Activated CD4-positive, alpha-beta memory T cell treated with anti-CD3 and anti-CD28 coated beads for 36 hours (primary cell): ENCODE measurements at regions not wholly inside any gene's neighbourhood (a gene's known extent, or its start where the extent isn't known, plus 50 kb on each side); places are given as distances from the start of the nearest gene placed in this dataset.

Experiments
- CTCF ChIA-PET: fragments of 350-600 bp; sonication (Branson Sonifier 250); formaldehyde crosslinking; loops from one replicate; lab custom pipeline; 2021; ENCODE audit warnings: antibody characterized with exemption, inconsistent platforms; lab: Charles Lee
- POLR2A ChIA-PET: fragments of 350-600 bp; sonication (Branson Sonifier 250); formaldehyde crosslinking; loops from one replicate; lab custom pipeline; 2021; ENCODE audit warnings: antibody characterized with exemption; lab: Charles Lee
- DNase-seq: peaks from one replicate; pipeline ENCODE4 v3.0.0-alpha.2; 2020
- H3K27ac Mint-ChIP-seq: one replicate; pipeline ENCODE4 v1.8.0; 2021; ENCODE audit warnings: mixed read lengths
- H3K27me3 Mint-ChIP-seq: one replicate; pipeline ENCODE4 v1.8.0; 2021; ENCODE audit warnings: mixed read lengths
- H3K36me3 Mint-ChIP-seq: one replicate; pipeline ENCODE4 v1.8.0; 2021; ENCODE audit warnings: mixed read lengths
- H3K4me1 Mint-ChIP-seq: one replicate; pipeline ENCODE4 v1.8.0; 2021; ENCODE audit warnings: low read depth, mixed read lengths
- H3K4me3 Mint-ChIP-seq: one replicate; pipeline ENCODE4 v1.8.0; 2021; ENCODE audit warnings: mild to moderate bottlenecking, mixed read lengths
- H3K9me3 Mint-ChIP-seq: one replicate; pipeline ENCODE4 v1.8.0; 2021; ENCODE audit warnings: mixed read lengths
- intact Hi-C: fragments of 100-400 bp; cut with micrococcal nuclease; formaldehyde crosslinking; loops from one replicate; pipeline ENCODE4 v1.15.1; 2023

DNA sequence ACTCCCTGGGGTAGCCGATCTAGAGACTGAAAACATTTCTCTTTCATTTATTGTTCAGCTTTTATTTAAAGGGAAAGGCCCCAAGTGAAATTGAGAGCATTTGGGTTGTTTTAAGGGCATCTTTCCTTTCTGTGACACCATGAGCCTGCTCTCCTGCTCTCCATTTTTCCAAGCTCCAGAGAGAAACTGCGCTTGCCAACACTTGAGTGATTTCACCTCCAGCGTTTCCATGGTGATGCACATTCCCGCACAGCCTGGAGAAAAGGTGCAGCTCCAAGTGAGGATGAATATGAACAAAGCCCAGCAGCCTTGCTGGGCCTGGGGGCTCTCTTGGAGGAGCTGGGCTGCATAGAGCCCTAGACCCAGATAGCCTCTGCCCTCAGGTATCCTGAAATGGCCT lies 159.2 kb upstream of the PPP2R3A start:
- intact Hi-C loops, result no loop called here
- no peak overlapping the region for H3K4me3 Mint-ChIP-seq
- H3K27ac Mint-ChIP-seq, result no peak overlapping the region
- ChIA-PET CTCF (no interaction called here), POLR2A (no interaction called here)
- H3K36me3 Mint-ChIP-seq, result no peaks in the 10 kb centered on the region
- no peaks in the 10 kb centered on the region for H3K9me3 Mint-ChIP-seq
- H3K4me1 Mint-ChIP-seq, result no peaks in the 10 kb centered on the region
- no peaks in the 10 kb centered on the region for H3K27me3 Mint-ChIP-seq
- no peak for DNase-seq

DNA sequence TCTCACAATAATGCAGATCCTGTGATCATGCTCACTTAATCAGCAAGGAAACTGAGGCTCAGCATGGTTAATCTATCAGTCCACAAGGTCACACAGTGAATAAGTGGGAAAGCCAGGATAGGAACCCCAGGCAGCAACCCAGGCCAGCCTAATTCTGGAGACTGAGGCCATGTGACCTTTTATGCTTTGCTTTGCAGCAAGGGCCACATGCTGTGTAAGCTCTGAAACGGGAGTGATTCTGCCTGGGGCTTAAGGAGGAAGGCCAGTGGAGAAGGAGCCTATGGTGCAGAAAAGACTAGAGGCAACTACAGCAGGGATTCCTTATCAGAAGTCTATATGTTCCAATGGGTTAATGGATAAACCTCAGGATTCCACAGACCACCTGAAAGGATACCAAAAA lies 157.6 kb upstream of the PPP2R3A start:
- CTCF ChIA-PET, result no interaction called here
- intact Hi-C loops, result no loop called here
- H3K9me3 Mint-ChIP-seq, result no peaks in the 10 kb centered on the region
- H3K27ac Mint-ChIP-seq, result no peak overlapping the region
- no peaks in the 10 kb centered on the region for H3K4me1 Mint-ChIP-seq
- no peaks in the 10 kb centered on the region for H3K36me3 Mint-ChIP-seq
- H3K4me3 Mint-ChIP-seq, result no peak overlapping the region
- POLR2A ChIA-PET, result no interaction called here
- DNase-seq, result no peak
- H3K27me3 Mint-ChIP-seq, result no peaks in the 10 kb centered on the region

DNA sequence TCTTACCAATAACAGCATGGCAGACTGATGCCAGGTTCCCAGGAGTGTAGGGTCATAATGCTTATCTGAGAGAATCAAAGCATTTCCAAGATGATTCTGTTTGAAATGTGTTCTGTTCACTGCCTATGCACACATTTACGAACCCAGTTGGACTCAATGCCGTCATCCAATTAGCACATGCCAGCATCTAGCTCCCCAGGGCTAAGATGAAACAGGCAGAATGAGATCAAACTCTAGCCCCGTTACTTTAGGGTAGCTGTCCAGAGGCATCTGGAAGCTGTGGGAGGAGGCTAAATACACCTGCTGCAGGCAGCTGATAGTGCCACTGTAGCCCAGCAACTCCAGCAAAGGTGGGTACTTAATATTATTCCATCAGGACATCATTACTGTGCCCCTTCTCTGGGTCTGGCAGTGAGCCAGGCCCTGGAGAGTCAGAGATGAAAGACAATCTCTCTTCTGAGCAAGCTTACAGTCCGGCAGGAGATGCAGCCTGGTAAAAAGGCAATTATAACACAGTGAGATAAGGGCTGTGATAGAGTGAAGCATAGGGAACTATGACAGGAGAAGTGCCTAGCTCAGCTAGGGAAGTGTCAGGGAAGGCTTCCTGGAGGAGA lies 156.4 kb upstream of the PPP2R3A start:
- CTCF ChIA-PET, result no interaction called here
- Mint-ChIP-seq H3K4me1 (no peaks in the 10 kb centered on the region), H3K4me3 (no peak overlapping the region), H3K27me3 (no peaks in the 10 kb centered on the region), H3K36me3 (no peaks in the 10 kb centered on the region), H3K27ac (no peak overlapping the region), H3K9me3 (no peaks in the 10 kb centered on the region)
- POLR2A ChIA-PET, result no interaction called here
- intact Hi-C loops, result no loop called here
- no peak for DNase-seq

DNA sequence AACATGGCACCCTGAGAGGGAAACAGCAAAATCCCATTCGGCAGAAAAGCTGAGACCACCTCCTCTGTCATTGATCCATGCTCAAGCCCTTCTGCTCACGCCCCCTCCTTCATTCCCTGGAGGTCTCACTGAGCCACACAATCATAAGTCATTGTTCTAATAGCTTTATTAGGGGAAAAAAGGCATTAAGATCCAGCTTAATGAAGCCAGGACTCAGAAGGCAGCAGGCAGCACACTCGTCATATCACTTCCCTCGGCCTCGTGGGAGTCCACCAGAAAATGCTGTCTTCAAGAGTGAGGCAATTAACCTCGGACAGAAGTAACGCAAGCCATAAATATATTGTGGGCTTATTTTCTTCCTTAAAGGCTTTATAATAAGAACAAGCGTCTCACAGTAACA lies 153.9 kb upstream of the PPP2R3A start:
- H3K36me3 Mint-ChIP-seq, result no peaks in the 10 kb centered on the region
- no peaks in the 10 kb centered on the region for H3K4me1 Mint-ChIP-seq
- H3K9me3 Mint-ChIP-seq, result no peaks in the 10 kb centered on the region
- no peak overlapping the region for H3K27ac Mint-ChIP-seq
- no peaks in the 10 kb centered on the region for H3K27me3 Mint-ChIP-seq
- CTCF ChIA-PET, result no interaction called here
- no peak overlapping the region for H3K4me3 Mint-ChIP-seq
- POLR2A ChIA-PET, result no interaction called here
- intact Hi-C loops, result no loop called here
- DNase-seq, result no peak

DNA sequence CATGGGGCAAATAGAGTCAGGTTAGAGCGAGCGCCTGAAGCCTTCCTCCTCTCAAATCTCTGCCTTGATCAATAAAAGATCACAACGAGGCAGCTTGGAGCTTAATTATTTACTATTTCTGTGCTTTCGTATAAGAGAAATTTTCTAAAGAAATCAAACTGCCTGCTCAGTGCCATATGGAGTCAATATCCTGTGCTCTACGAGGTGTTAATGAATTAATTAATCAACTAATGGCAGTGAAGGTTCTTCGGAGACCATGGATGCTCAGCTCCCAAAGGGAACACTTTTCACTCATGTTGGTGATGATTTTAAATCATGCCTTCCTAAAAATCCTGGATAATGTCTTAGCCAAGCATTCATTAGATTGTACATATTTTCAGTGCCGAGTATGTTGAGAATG lies 153.5 kb upstream of the PPP2R3A start:
- ChIA-PET POLR2A (no interaction called here), CTCF (no interaction called here)
- Mint-ChIP-seq H3K36me3 (no peaks in the 10 kb centered on the region), H3K27ac (no peak overlapping the region), H3K27me3 (no peaks in the 10 kb centered on the region), H3K4me1 (no peaks in the 10 kb centered on the region), H3K9me3 (no peaks in the 10 kb centered on the region), H3K4me3 (no peak overlapping the region)
- DNase-seq, result no peak
- intact Hi-C loops, result no loop called here

DNA sequence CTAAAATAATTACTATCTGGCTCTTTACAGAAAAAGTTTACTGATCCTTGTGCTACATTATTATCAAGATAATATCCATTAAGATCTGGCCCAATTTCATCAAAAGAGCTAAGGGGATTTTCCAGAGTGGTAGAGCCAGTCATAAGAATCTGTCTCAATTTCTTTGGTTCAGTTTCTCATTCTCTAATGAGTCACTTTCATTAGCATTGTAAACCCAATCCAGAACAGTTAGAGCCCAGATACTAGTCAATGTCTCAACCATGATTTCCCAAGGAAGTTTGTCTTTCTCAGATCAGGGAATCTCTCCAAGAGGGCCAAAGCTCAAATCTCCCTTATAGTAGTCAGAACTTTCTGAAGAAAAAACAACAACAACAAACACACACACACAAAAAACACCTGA lies 131.1 kb upstream of the PPP2R3A start:
- POLR2A ChIA-PET, result no interaction called here
- H3K4me3 Mint-ChIP-seq, result no peak overlapping the region
- no peak for DNase-seq
- H3K27ac Mint-ChIP-seq, result no peak overlapping the region
- no peaks in the 10 kb centered on the region for H3K27me3 Mint-ChIP-seq
- H3K9me3 Mint-ChIP-seq, result no peaks in the 10 kb centered on the region
- no peaks in the 10 kb centered on the region for H3K4me1 Mint-ChIP-seq
- H3K36me3 Mint-ChIP-seq, result no peaks in the 10 kb centered on the region
- intact Hi-C loops, result no loop called here
- CTCF ChIA-PET, result no interaction called here

DNA sequence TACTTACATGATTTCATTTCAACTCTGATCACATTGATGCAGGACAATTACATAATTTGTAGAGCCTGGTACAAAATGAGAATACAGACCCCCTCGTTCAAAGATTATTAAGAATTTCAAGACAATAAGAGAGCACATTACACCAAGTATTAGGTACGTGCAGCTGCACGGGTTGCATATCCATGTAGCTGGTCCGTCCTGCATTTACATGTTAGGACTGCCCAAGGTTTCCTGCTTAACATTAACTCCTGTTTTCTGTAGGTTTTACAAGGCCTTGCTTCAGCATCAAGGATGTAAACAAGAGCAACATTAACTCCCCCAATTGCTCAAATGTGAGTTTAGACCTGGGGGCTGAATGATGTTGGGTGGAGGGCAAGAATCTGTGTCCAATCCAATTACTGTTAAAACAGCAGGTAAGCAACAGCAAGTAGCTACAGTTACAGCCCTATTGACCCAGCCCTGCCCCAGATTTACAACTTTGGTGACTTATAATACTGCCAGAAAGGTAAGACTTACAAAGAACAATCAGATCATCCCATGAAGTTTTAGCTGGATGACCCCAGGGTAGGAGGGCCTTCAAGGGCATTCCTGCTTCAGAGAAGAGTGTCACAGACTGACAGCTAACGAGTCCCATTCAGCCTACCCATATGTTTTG lies 127.4 kb upstream of the PPP2R3A start:
- no peaks in the 10 kb centered on the region for H3K36me3 Mint-ChIP-seq
- POLR2A ChIA-PET, result no interaction called here
- CTCF ChIA-PET, result interaction anchor here (0.6 kb wide), 1 partner anchor 1923 kb away, joined by 3 read pairs; no protein-coding TSS in a partner anchor
- H3K4me3 Mint-ChIP-seq, result no peak overlapping the region
- H3K27me3 Mint-ChIP-seq, result no peaks in the 10 kb centered on the region
- DNase-seq, result no peak
- intact Hi-C loops, result no loop called here
- no peaks in the 10 kb centered on the region for H3K4me1 Mint-ChIP-seq
- H3K27ac Mint-ChIP-seq, result no peak overlapping the region
- H3K9me3 Mint-ChIP-seq, result no peaks in the 10 kb centered on the region

DNA sequence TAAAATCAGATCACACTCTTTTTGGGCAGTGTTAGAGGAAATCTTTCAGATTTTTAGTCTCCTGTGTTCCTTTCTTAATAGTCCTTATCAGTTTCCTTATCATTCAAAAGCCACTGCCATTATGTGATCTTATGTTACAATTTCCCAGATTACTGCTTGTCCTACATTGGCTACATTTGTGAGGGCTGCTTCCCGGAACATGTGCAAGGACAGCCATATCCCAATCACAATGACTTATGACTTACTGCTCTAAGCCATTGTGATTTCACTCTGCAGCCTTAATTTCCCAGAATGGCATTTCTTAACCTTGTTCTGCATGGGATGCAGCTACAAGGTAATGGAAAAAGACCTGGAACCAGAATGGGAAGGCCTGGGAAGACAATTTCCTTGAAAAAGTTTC lies 125.1 kb upstream of the PPP2R3A start:
- ChIA-PET POLR2A (no interaction called here), CTCF (no interaction called here)
- no peaks in the 10 kb centered on the region for H3K9me3 Mint-ChIP-seq
- H3K36me3 Mint-ChIP-seq, result no peaks in the 10 kb centered on the region
- DNase-seq, result no peak
- H3K4me3 Mint-ChIP-seq, result no peak overlapping the region
- no peaks in the 10 kb centered on the region for H3K27me3 Mint-ChIP-seq
- no peaks in the 10 kb centered on the region for H3K4me1 Mint-ChIP-seq
- intact Hi-C loops, result no loop called here
- H3K27ac Mint-ChIP-seq, result no peak overlapping the region

DNA sequence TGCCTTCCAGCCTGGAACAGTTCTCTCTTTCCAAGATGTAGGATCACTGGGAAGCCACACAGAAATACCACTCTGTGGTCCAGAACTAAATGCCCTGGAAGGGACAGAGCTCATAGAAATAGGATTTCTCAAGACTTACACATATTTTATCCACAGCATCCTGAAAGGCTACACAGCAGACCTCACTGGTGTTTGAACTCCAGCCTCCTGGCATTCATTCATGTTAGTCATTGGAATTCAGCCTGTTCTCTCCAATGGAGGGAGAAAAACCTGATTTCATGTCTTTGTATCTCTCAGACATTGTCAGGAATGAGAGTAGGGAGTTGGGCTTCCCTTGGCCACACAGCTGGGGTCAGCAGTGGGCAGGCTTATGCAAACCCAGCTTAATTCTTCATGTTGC lies 121.1 kb upstream of the PPP2R3A start:
- Mint-ChIP-seq H3K4me3 (no peak overlapping the region), H3K27ac (no peak overlapping the region), H3K4me1 (no peaks in the 10 kb centered on the region), H3K36me3 (no peaks in the 10 kb centered on the region), H3K9me3 (peaks cover 2% of the 10 kb centered on the region), H3K27me3 (no peaks in the 10 kb centered on the region)
- POLR2A ChIA-PET, result no interaction called here
- CTCF ChIA-PET, result no interaction called here
- intact Hi-C loops, result no loop called here
- DNase-seq, result no peak

DNA sequence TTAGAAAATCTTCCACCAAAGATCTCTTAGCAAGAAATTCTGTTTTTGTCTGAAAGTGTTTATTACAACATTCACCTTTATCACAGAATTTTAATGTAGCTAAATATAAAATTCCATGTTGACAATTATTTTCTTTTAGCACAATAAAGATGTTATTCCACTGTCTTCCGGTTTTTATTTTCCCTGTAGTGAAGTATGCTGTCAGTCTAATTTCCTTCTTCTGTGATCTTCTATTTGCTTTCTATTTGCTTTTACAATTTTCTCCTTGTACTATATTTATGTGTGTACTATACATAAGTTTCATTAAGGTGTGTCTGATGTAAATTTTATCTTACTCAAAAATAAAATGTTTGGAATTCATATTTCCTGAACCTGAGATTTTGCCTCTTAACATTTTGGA lies 117.5 kb upstream of the PPP2R3A start:
- Mint-ChIP-seq H3K27me3 (peaks cover 4% of the 10 kb centered on the region), H3K27ac (no peak overlapping the region), H3K4me1 (no peaks in the 10 kb centered on the region), H3K9me3 (peaks cover 2% of the 10 kb centered on the region), H3K36me3 (no peaks in the 10 kb centered on the region), H3K4me3 (no peak overlapping the region)
- DNase-seq, result no peak
- intact Hi-C loops, result no loop called here
- POLR2A ChIA-PET, result no interaction called here
- CTCF ChIA-PET, result no interaction called here

DNA sequence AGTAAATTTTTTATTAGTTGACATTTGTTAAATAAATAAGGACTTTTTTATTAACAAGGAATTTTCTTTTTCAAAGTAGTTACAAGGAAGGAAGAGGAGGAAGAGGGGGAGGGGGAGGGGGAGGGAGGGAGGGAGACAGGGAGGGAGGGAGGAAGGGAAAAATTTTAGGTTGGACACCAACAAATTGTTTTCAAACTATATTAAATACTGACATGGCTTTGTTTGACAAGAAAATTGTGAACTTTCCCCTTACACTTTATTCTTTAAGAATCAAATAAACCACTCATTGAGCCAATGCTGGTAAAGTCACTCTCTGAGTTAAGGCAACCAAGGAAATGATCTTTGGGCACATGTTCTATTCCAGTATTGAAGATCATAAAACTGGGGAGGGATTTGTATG lies 115.7 kb upstream of the PPP2R3A start:
- H3K4me3 Mint-ChIP-seq, result no peak overlapping the region
- peaks cover 4% of the 10 kb centered on the region for H3K27me3 Mint-ChIP-seq
- no peak for DNase-seq
- H3K9me3 Mint-ChIP-seq, result peaks cover 2% of the 10 kb centered on the region
- no peaks in the 10 kb centered on the region for H3K36me3 Mint-ChIP-seq
- H3K27ac Mint-ChIP-seq, result no peak overlapping the region
- POLR2A ChIA-PET, result no interaction called here
- H3K4me1 Mint-ChIP-seq, result no peaks in the 10 kb centered on the region
- intact Hi-C loops, result no loop called here
- CTCF ChIA-PET, result no interaction called here

DNA sequence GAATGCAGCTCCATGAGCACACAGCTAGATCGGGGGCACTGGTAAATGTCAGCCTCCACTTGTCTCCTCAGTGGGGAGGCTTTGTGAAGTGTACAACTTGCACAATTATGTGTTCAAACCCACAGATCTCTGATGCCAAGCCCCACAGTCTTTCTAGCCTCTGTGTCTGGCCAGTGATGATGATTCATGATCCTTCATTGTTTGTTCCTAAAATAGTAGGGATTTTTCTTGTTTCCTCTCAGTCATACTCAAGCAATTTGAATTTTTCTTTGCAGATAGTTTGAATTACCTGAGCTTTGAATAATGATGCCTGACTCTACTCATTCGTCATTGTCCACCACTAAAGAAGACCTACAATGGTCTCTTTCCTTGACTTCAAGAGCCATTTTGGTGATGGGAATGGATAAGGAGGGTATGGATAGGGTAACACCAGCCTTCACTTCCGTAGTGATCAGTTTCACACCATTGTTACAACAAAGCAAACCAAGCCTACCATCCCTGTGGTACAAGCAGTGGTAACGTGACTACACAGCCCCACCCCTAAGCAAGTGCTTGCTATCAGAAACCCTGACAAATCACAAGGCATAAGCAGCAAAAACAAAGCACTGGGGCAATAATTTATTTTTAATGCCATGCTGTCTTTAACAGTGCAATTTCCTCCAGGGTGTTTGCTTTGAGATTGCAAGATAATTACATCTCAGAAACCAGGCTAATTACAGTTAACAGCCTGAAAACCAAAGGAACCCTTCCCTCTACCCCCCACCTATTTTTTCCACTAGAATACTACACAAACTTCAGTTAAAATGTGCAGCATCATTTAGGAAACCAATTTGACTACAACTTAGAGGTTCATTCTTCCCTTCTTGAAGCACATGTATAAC lies 114.1 kb upstream of the PPP2R3A start:
- no peak overlapping the region for H3K4me3 Mint-ChIP-seq
- peaks cover 2% of the 10 kb centered on the region for H3K9me3 Mint-ChIP-seq
- no peak for DNase-seq
- H3K27ac Mint-ChIP-seq, result no peak overlapping the region
- ChIA-PET CTCF (no interaction called here), POLR2A (no interaction called here)
- peaks cover 4% of the 10 kb centered on the region for H3K27me3 Mint-ChIP-seq
- no peaks in the 10 kb centered on the region for H3K4me1 Mint-ChIP-seq
- H3K36me3 Mint-ChIP-seq, result no peaks in the 10 kb centered on the region
- intact Hi-C loops, result no loop called here
